Esophagus muscularis mucosa (tissue), 3 donors: ENCODE measurements at regions not wholly inside any gene's neighbourhood (a gene's known extent, or its start where the extent isn't known, plus 50 kb on each side); places are given as distances from the start of the nearest gene placed in this dataset.

Experiments
- CTCF ChIP-seq, 3 experiments: fragments of 200-600 bp in 2 of 3; fragments of 450-650 bp in 1 of 3; sonication (generic) in 2 of 3; IDR thresholded peaks; one replicate each; pipeline ENCODE4 v1.5.1; 2017 to 2019; ENCODE audit warnings: antibody characterized with exemption in 3 of 3, mild to moderate bottlenecking in 2 of 3, moderate library complexity in 1 of 3
- POLR2A ChIP-seq: fragments of 450-650 bp; IDR thresholded peaks from one replicate; pipeline ENCODE4 v1.6.1; 2017; ENCODE audit warnings: antibody characterized with exemption, moderate library complexity, mild to moderate bottlenecking, low read depth
- POLR2AphosphoS5 ChIP-seq, 2 donors: sonication (generic); formaldehyde crosslinking; IDR thresholded peaks; one replicate each; pipeline ENCODE4 v1.6.1; 2017; ENCODE audit warnings: antibody characterized with exemption in 2 of 2

- no peak for TF ChIP-seq CTCF (IDR thresholded peaks at IDR 0.05)
- no peak for TF ChIP-seq POLR2A
- no peak for TF ChIP-seq POLR2AphosphoS5 (IDR thresholded peaks at IDR 0.05)
These were observed 186.2 kb downstream of the GPX5 start for GRCh38 chr6:28711788-28712341.
